HepG2 (cell line): ENCODE measurements at regions not wholly inside any gene's neighbourhood (a gene's known extent, or its start where the extent isn't known, plus 50 kb on each side); places are given as distances from the start of the nearest gene placed in this dataset.

Source experiments
- AHR ChIP-seq: IDR thresholded peaks from 2 replicates; pipeline ENCODE4 v1.6.1; 2018; ENCODE audit warnings: missing genetic modification reagents, missing compliant biosample characterization
- CENPX ChIP-seq: sonication (generic); formaldehyde crosslinking; IDR thresholded peaks from 2 replicates; pipeline ENCODE4 v1.9.0; 2021; ENCODE audit warnings: mild to moderate bottlenecking, missing genetic modification reagents, moderate library complexity
- CERS6 ChIP-seq: sonication (generic); formaldehyde crosslinking; IDR thresholded peaks from 2 replicates; pipeline ENCODE4 v1.5.0; 2020; ENCODE audit warnings: missing genetic modification reagents
- DR1 ChIP-seq: sonication (generic); formaldehyde crosslinking; IDR thresholded peaks from 2 replicates; pipeline ENCODE4 v1.8.0; 2021; ENCODE audit warnings: mild to moderate bottlenecking, missing genetic modification reagents, inconsistent platforms
- FOSL1 ChIP-seq: sonication (generic); formaldehyde crosslinking; IDR thresholded peaks from 2 replicates; pipeline ENCODE4 v1.9.0; 2021; ENCODE audit warnings: missing genetic modification reagents, borderline replicate concordance
- NR3C1 ChIP-seq: sonication (generic); formaldehyde crosslinking; IDR thresholded peaks from 2 replicates; pipeline ENCODE4 v1.4.0; 2020; ENCODE audit warnings: missing genetic modification reagents
- PHB2 ChIP-seq: fragments of 450-650 bp; IDR thresholded peaks from 2 replicates; pipeline ENCODE4 v1.6.1; 2018; ENCODE audit not compliant: partially characterized antibody
- RARA ChIP-seq: IDR thresholded peaks from 2 replicates; pipeline ENCODE4 v1.6.1; 2016; ENCODE audit warnings: missing genetic modification reagents, missing compliant biosample characterization
- SIN3B ChIP-seq: fragments of 150-350 bp; IDR thresholded peaks from 2 replicates; pipeline ENCODE4 v1.6.1; 2014; ENCODE audit warnings: low read length
- SOX5 ChIP-seq: IDR thresholded peaks from 2 replicates; pipeline ENCODE4 v1.6.1; 2016; ENCODE audit warnings: borderline replicate concordance
- SRSF4 ChIP-seq: fragments of 200-400 bp; formaldehyde crosslinking; IDR thresholded peaks from one replicate; pipeline ENCODE4 v1.6.1; 2018; ENCODE audit warnings: mild to moderate bottlenecking, low read depth, low read length, moderate library complexity; ENCODE audit not compliant: poor library complexity, severe bottlenecking
- TCF7L2 ChIP-seq: IDR thresholded peaks from 2 replicates; pipeline ENCODE4 v1.6.1; 2011; ENCODE audit warnings: mild to moderate bottlenecking, low read depth, low read length, moderate library complexity
- TIGD3 ChIP-seq: sonication (generic); formaldehyde crosslinking; IDR thresholded peaks from 2 replicates; pipeline ENCODE4 v1.5.1; 2020; ENCODE audit warnings: mild to moderate bottlenecking, missing genetic modification reagents, borderline replicate concordance
- YEATS2 ChIP-seq: sonication (generic); formaldehyde crosslinking; IDR thresholded peaks from 2 replicates; pipeline ENCODE4 v1.4.0; 2020; ENCODE audit warnings: missing genetic modification reagents, borderline replicate concordance
- ZKSCAN8 ChIP-seq: IDR thresholded peaks from 2 replicates; pipeline ENCODE4 v1.6.1; 2016; ENCODE audit warnings: borderline replicate concordance, missing genetic modification reagents, missing compliant biosample characterization
- ZNF207 ChIP-seq: fragments of 450-650 bp; IDR thresholded peaks from 2 replicates; pipeline ENCODE4 v1.6.1; 2016; ENCODE audit warnings: antibody characterized with exemption, borderline replicate concordance
- ZNF224 ChIP-seq: sonication (generic); formaldehyde crosslinking; IDR thresholded peaks from 2 replicates; pipeline ENCODE4 v1.5.0; 2020; ENCODE audit warnings: mild to moderate bottlenecking, missing genetic modification reagents
- ZNF276 ChIP-seq: sonication (generic); formaldehyde crosslinking; IDR thresholded peaks from 2 replicates; pipeline ENCODE4 v1.4.0; 2020; ENCODE audit warnings: mild to moderate bottlenecking, low read depth, missing genetic modification reagents
- ZNF430 ChIP-seq: sonication (generic); formaldehyde crosslinking; IDR thresholded peaks from 2 replicates; pipeline ENCODE4 v1.9.0; 2021; ENCODE audit warnings: mild to moderate bottlenecking, missing genetic modification reagents
- ZNF496 ChIP-seq: sonication (generic); formaldehyde crosslinking; IDR thresholded peaks from 2 replicates; pipeline ENCODE4 v1.8.1; 2023; ENCODE audit warnings: mild to moderate bottlenecking, moderate library complexity, missing genetic modification reagents; ENCODE audit not compliant: insufficient replicate concordance
- ZNF547 ChIP-seq: sonication (generic); formaldehyde crosslinking; IDR thresholded peaks from 2 replicates; pipeline ENCODE4 v1.5.1; 2020; ENCODE audit warnings: mild to moderate bottlenecking, missing genetic modification reagents
- ZNF556 ChIP-seq: sonication (generic); formaldehyde crosslinking; IDR thresholded peaks from 2 replicates; pipeline ENCODE4 v1.4.0; 2020; ENCODE audit warnings: mild to moderate bottlenecking, missing genetic modification reagents, borderline replicate concordance
- ZNF775 ChIP-seq: sonication (generic); formaldehyde crosslinking; IDR thresholded peaks from 2 replicates; pipeline ENCODE4 v1.4.0; 2020; ENCODE audit warnings: missing genetic modification reagents, mild to moderate bottlenecking, moderate library complexity, borderline replicate concordance
- ZNF782 ChIP-seq: sonication (generic); formaldehyde crosslinking; IDR thresholded peaks from 2 replicates; pipeline ENCODE4 v1.4.0; 2020; ENCODE audit warnings: missing genetic modification reagents, mild to moderate bottlenecking, borderline replicate concordance
- ZNF83 ChIP-seq: sonication (generic); formaldehyde crosslinking; IDR thresholded peaks from 2 replicates; pipeline ENCODE4 v1.4.0; 2020; ENCODE audit warnings: missing genetic modification reagents, mild to moderate bottlenecking, borderline replicate concordance

GRCh38 chr3:188003188-188004171 lies 150.5 kb upstream of the LPP start (continued):
- TF ChIP-seq CERS6 = no peak
- TF ChIP-seq ZKSCAN8 = 0 out of 2 replicates have a peak, but pooled peaks have one; percentile 14
- TF ChIP-seq CENPX = no peak
- peak; percentile 29; the same call in 1 of the 2 replicates for TF ChIP-seq YEATS2 (CRISPR knock-in tag)
- no peak for TF ChIP-seq AHR (CRISPR knock-in tag)
- TF ChIP-seq TCF7L2 = no peak
- no peak for TF ChIP-seq ZNF496
- TF ChIP-seq ZNF224 (CRISPR knock-in tag) = peak; percentile 36; the same call in 1 of the 2 replicates
- no peak for TF ChIP-seq TIGD3 (CRISPR knock-in tag)
- TF ChIP-seq ZNF430 = no peak
- TF ChIP-seq SOX5 (CRISPR knock-in tag) = peak; percentile 69; the same call in 1 of the 2 replicates
- no peak for TF ChIP-seq PHB2
- no peak for TF ChIP-seq SRSF4
- TF ChIP-seq ZNF547 (CRISPR knock-in tag) = no peak; the same call in 1 of the 2 replicates
- TF ChIP-seq ZNF207 = no peak
- TF ChIP-seq ZNF83 (CRISPR knock-in tag) = no peak
- no peak for TF ChIP-seq FOSL1 (CRISPR knock-in tag)
- TF ChIP-seq ZNF782 (CRISPR knock-in tag) = no peak; the same call in 1 of the 2 replicates
- 0 out of 2 replicates have a peak, but pooled peaks have one; percentile 36 for TF ChIP-seq ZNF556 (CRISPR knock-in tag)
- no peak for TF ChIP-seq ZNF276 (CRISPR knock-in tag)
- no peak for TF ChIP-seq ZNF775 (CRISPR knock-in tag)
- TF ChIP-seq RARA = peak; percentile 81
- TF ChIP-seq NR3C1 (CRISPR knock-in tag) = no peak
- TF ChIP-seq DR1 (CRISPR knock-in tag) = no peak
- no peak for TF ChIP-seq SIN3B
